ENCODE measurements at regions not wholly inside any gene's neighbourhood (a gene's known extent, or its start where the extent isn't known, plus 50 kb on each side); places are given as distances from the start of the nearest gene placed in this dataset.

DNA sequence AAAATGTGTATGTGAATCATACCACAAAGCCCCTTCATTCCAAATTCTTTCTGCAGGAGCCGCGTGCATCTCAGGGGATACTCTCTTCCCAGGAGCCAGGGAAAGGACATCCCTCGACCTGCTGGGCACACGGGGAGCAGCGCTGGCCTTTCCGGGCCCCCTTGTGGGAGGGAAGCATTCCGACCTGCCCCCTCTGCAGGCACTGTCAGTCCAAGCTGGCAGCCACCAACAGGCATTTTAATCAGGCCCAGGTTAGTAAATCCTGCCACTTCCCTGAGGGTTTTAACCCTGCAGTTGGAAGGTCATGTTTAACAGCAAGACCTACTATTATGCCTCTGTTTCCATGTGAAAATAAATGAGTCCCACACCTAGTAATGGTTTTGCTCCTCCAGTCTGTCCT lies 391.5 kb downstream of the SHANK2 start:
- no peak overlapping the region for H2AFZ ChIP-seq (ENCODE audit: low read depth, low read length)
- H3K4me2 ChIP-seq (ENCODE audit: low read length) = no peak overlapping the region
- H3K27ac ChIP-seq (ENCODE audit: low read length) = no peak overlapping the region
- TF ChIP-seq MXI1 (conservative IDR thresholded peaks at IDR 0.05; ENCODE audit: poor library complexity, severe bottlenecking) (no peak), EP300 (conservative IDR thresholded peaks at IDR 0.05; ENCODE audit: poor library complexity, severe bottlenecking) (no peak), RAD21 (conservative IDR thresholded peaks at IDR 0.05) (no peak), POLR2AphosphoS5 (IDR thresholded peaks at IDR 0.05) (no peak), EZH2 (IDR thresholded peaks at IDR 0.05; ENCODE audit: borderline replicate concordance, insufficient read depth, low read length, poor library complexity, severe bottlenecking) (no peak), TAF1 (IDR thresholded peaks at IDR 0.05; ENCODE audit: low read depth) (no peak), SMC3 (conservative IDR thresholded peaks at IDR 0.05; ENCODE audit: poor library complexity) (no peak)
- TF ChIP-seq, protein P1, sequence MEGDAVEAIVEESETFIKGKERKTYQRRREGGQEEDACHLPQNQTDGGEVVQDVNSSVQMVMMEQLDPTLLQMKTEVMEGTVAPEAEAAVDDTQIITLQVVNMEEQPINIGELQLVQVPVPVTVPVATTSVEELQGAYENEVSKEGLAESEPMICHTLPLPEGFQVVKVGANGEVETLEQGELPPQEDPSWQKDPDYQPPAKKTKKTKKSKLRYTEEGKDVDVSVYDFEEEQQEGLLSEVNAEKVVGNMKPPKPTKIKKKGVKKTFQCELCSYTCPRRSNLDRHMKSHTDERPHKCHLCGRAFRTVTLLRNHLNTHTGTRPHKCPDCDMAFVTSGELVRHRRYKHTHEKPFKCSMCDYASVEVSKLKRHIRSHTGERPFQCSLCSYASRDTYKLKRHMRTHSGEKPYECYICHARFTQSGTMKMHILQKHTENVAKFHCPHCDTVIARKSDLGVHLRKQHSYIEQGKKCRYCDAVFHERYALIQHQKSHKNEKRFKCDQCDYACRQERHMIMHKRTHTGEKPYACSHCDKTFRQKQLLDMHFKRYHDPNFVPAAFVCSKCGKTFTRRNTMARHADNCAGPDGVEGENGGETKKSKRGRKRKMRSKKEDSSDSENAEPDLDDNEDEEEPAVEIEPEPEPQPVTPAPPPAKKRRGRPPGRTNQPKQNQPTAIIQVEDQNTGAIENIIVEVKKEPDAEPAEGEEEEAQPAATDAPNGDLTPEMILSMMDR (IDR thresholded peaks at IDR 0.05; ENCODE audit: poor library complexity, severe bottlenecking) = no peak
- TF ChIP-seq, protein P2, sequence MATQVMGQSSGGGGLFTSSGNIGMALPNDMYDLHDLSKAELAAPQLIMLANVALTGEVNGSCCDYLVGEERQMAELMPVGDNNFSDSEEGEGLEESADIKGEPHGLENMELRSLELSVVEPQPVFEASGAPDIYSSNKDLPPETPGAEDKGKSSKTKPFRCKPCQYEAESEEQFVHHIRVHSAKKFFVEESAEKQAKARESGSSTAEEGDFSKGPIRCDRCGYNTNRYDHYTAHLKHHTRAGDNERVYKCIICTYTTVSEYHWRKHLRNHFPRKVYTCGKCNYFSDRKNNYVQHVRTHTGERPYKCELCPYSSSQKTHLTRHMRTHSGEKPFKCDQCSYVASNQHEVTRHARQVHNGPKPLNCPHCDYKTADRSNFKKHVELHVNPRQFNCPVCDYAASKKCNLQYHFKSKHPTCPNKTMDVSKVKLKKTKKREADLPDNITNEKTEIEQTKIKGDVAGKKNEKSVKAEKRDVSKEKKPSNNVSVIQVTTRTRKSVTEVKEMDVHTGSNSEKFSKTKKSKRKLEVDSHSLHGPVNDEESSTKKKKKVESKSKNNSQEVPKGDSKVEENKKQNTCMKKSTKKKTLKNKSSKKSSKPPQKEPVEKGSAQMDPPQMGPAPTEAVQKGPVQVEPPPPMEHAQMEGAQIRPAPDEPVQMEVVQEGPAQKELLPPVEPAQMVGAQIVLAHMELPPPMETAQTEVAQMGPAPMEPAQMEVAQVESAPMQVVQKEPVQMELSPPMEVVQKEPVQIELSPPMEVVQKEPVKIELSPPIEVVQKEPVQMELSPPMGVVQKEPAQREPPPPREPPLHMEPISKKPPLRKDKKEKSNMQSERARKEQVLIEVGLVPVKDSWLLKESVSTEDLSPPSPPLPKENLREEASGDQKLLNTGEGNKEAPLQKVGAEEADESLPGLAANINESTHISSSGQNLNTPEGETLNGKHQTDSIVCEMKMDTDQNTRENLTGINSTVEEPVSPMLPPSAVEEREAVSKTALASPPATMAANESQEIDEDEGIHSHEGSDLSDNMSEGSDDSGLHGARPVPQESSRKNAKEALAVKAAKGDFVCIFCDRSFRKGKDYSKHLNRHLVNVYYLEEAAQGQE (IDR thresholded peaks at IDR 0.05; ENCODE audit: borderline replicate concordance) = no peak
- H3K27me3 ChIP-seq (ENCODE audit: insufficient read depth, low read depth, low read length) = no peaks in the 10 kb centered on the region
- H3K9ac ChIP-seq (ENCODE audit: low read length) = no peak overlapping the region
- no peaks in the 10 kb centered on the region for H3K79me2 ChIP-seq (replicated peaks; ENCODE audit: insufficient read depth, low read length)
- H4K20me1 ChIP-seq (ENCODE audit: insufficient read depth) = no peaks in the 10 kb centered on the region
- H3K4me3 ChIP-seq (ENCODE audit: low read length) = no peak overlapping the region
- H3K9me2 ChIP-seq (ENCODE audit: insufficient read depth, low read length) = no peaks in the 10 kb centered on the region
- H3F3A ChIP-seq (ENCODE audit: insufficient read depth, low read length, poor library complexity, severe bottlenecking) = no peaks in the 10 kb centered on the region
- no peaks in the 10 kb centered on the region for H3K36me3 ChIP-seq (ENCODE audit: insufficient read depth, low read length)
- no peaks in the 10 kb centered on the region for H3K9me3 ChIP-seq (ENCODE audit: low read length)

DNA sequence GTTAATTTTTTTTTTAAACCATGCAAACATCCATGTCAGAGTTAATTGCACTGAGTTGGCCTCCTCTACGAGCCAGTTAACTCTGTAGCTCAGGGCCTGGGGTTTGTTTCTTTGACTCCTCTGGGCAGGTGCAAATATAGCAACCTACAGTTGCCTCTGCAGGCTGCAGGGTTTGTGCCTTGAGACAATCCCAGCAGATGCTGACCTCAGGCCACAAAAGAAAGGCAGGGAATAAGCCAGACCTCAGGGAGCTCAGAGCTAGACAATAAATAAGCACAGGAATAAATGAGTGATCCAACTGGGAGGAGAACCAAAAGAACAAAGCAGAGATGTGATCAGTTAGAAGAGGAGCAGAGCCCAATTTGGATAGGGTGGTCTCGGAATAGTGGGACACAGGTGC lies 390.8 kb downstream of the SHANK2 start:
- no peaks in the 10 kb centered on the region for H4K20me1 ChIP-seq (ENCODE audit: insufficient read depth)
- no peak overlapping the region for H3K4me3 ChIP-seq (ENCODE audit: low read length)
- no peaks in the 10 kb centered on the region for H3K79me2 ChIP-seq (replicated peaks; ENCODE audit: insufficient read depth, low read length)
- H3K9ac ChIP-seq (ENCODE audit: low read length) = no peak overlapping the region
- no peaks in the 10 kb centered on the region for H3K9me3 ChIP-seq (ENCODE audit: low read length)
- H2AFZ ChIP-seq (ENCODE audit: low read depth, low read length) = no peak overlapping the region
- no peaks in the 10 kb centered on the region for H3K36me3 ChIP-seq (ENCODE audit: insufficient read depth, low read length)
- H3K27ac ChIP-seq (ENCODE audit: low read length) = no peak overlapping the region
- no peak overlapping the region for H3K4me2 ChIP-seq (ENCODE audit: low read length)
- H3F3A ChIP-seq (ENCODE audit: insufficient read depth, low read length, poor library complexity, severe bottlenecking) = no peaks in the 10 kb centered on the region
- H3K27me3 ChIP-seq (ENCODE audit: insufficient read depth, low read depth, low read length) = no peaks in the 10 kb centered on the region
- TF ChIP-seq EP300 (conservative IDR thresholded peaks at IDR 0.05; ENCODE audit: poor library complexity, severe bottlenecking) (no peak), POLR2AphosphoS5 (IDR thresholded peaks at IDR 0.05) (no peak), SMC3 (conservative IDR thresholded peaks at IDR 0.05; ENCODE audit: poor library complexity) (no peak), MXI1 (conservative IDR thresholded peaks at IDR 0.05; ENCODE audit: poor library complexity, severe bottlenecking) (no peak), EZH2 (IDR thresholded peaks at IDR 0.05; ENCODE audit: borderline replicate concordance, insufficient read depth, low read length, poor library complexity, severe bottlenecking) (no peak), RAD21 (conservative IDR thresholded peaks at IDR 0.05) (no peak), TAF1 (IDR thresholded peaks at IDR 0.05; ENCODE audit: low read depth) (no peak)
- TF ChIP-seq, protein P2 (IDR thresholded peaks at IDR 0.05; ENCODE audit: borderline replicate concordance) = no peak
- TF ChIP-seq, protein P1 (IDR thresholded peaks at IDR 0.05; ENCODE audit: poor library complexity, severe bottlenecking) = no peak
- no peaks in the 10 kb centered on the region for H3K9me2 ChIP-seq (ENCODE audit: insufficient read depth, low read length)
